A549 (cell line): ENCODE measurements at regions not wholly inside any gene's neighbourhood (a gene's known extent, or its start where the extent isn't known, plus 50 kb on each side); places are given as distances from the start of the nearest gene placed in this dataset.

Experiments
- ATAC-seq, 2 experiments: fragments of 200-7000 bp in 1 of 2; fragments of >200 bp in 1 of 2; cut with Nextera tagmentation in 1 of 2; cut with Tn5 transposase in 1 of 2; 3 replicates each; pipeline versions ENCODE4 v1.8.0 to v1.9.1; 2018 to 2020; ENCODE audit warnings: mild to moderate bottlenecking in 1 of 2, moderate library complexity in 1 of 2
- CTCF ChIA-PET: fragments of 300-600 bp; sonication (Branson Sonifier 250); formaldehyde crosslinking; extraction: SDS; loops from one replicate; lab custom pipeline; 2021; ENCODE audit warnings: antibody characterized with exemption, inconsistent platforms; lab: Yijun Ruan, JAX
- POLR2A ChIA-PET: fragments of 350-600 bp; formaldehyde crosslinking; extraction: SDS; loops from one replicate; lab custom pipeline; 2021; ENCODE audit warnings: antibody characterized with exemption, inconsistent platforms; lab: Yijun Ruan, JAX
- DNase-seq, 2 experiments: peaks; one replicate each; pipeline versions ENCODE4 v3.0.0 to v3.0.0-alpha.2; 2011 to 2016; ENCODE audit warnings: low read depth in 1 of 2, low spot score in 1 of 2
- FAIRE-seq: peaks from 2 replicates; lab custom pipeline; 2011; peaks lifted over from hg19 to GRCh38; lab: Jason Lieb, UNC
- H3K27ac ChIP-seq, 2 experiments: fragments of >200 bp; sonication (Bioruptor Twin); formaldehyde crosslinking; 3 replicates each; pipeline ENCODE4 v1.5.1; 2016 to 2017
- H3K4me1 ChIP-seq: fragments of >200 bp; sonication (Bioruptor Twin); formaldehyde crosslinking; 3 replicates; pipeline ENCODE4 v1.6.1; 2016
- H3K4me2 ChIP-seq: fragments of >200 bp; sonication (Bioruptor Twin); formaldehyde crosslinking; 3 replicates; pipeline ENCODE4 v1.6.1; 2016
- H3K4me3 ChIP-seq: fragments of >200 bp; sonication (Bioruptor Twin); formaldehyde crosslinking; 3 replicates; pipeline ENCODE4 v1.5.1; 2016
- H3K9me3 ChIP-seq: fragments of >200 bp; sonication (Bioruptor Twin); formaldehyde crosslinking; 3 replicates; pipeline ENCODE4 v1.6.1; 2016
- CEBPB ChIP-seq, 2 experiments: fragments of >200 bp in 1 of 2; sonication (Bioruptor Twin) in 1 of 2; formaldehyde crosslinking in 1 of 2; IDR thresholded peaks; 2 replicates each; pipeline ENCODE4 v1.6.1; 2012 to 2016
- CHD4 ChIP-seq: fragments of 200-600 bp; sonication (generic); IDR thresholded peaks from 2 replicates; pipeline ENCODE4 v1.6.1; 2016; ENCODE audit warnings: antibody characterized with exemption, mild to moderate bottlenecking, borderline replicate concordance
- EP300 ChIP-seq, 2 experiments: fragments of >200 bp; sonication (Bioruptor Twin); formaldehyde crosslinking; IDR thresholded peaks; 2 replicates in 1 of 2; 3 replicates in 1 of 2; pipeline ENCODE4 v1.6.1; 2016 to 2017
- ESRRA ChIP-seq: fragments of 150-350 bp; IDR thresholded peaks from 2 replicates; pipeline ENCODE4 v1.6.1; 2014; ENCODE audit warnings: mild to moderate bottlenecking, low read length, borderline replicate concordance
- FOSB ChIP-seq: fragments of 250-450 bp; sonication (Bioruptor Pico); IDR thresholded peaks from 2 replicates; pipeline ENCODE4 v1.5.0; 2020; ENCODE audit warnings: mild to moderate bottlenecking, moderate library complexity
- HDAC2 ChIP-seq: fragments of 200-600 bp; sonication (generic); IDR thresholded peaks from 2 replicates; pipeline ENCODE4 v1.6.1; 2016
- MAZ ChIP-seq: fragments of 150-350 bp; IDR thresholded peaks from 2 replicates; pipeline ENCODE4 v1.6.1; 2014; ENCODE audit warnings: antibody characterized with exemption, low read depth, low read length, borderline replicate concordance
- POLR2A ChIP-seq: IDR thresholded peaks from 2 replicates; pipeline ENCODE4 v1.6.1; 2012; ENCODE audit warnings: mild to moderate bottlenecking, low read length
- POLR2AphosphoS2 ChIP-seq: conservative IDR thresholded peaks from 2 replicates; pipeline ENCODE4 v1.6.1; 2012; ENCODE audit warnings: low read length, improper control_type of control experiment, inconsistent platforms
- ZFP36 ChIP-seq: fragments of 450-650 bp; IDR thresholded peaks from 2 replicates; pipeline ENCODE4 v1.6.1; 2014; ENCODE audit warnings: borderline replicate concordance; ENCODE audit not compliant: partially characterized antibody
- WGBS: methylation state at CpG from one replicate; pipeline ENCODE4 v1.1.6; 2017; ENCODE audit errors: missing lambda C conversion rate; 5-methylcytosine and 5-hydroxymethylcytosine counted together
- TF ChIP-seq, protein P1 (sequence below): fragments of 200-600 bp; sonication (generic); IDR thresholded peaks from 2 replicates; pipeline ENCODE4 v1.6.1; 2016; ENCODE audit warnings: antibody characterized with exemption, mild to moderate bottlenecking, moderate library complexity
- TF ChIP-seq, protein P2 (sequence below): fragments of >200 bp; sonication (Bioruptor Twin); formaldehyde crosslinking; IDR thresholded peaks from 3 replicates; pipeline ENCODE4 v1.5.1; 2016
- TF ChIP-seq, protein P3 (sequence below): fragments of 150-350 bp; IDR thresholded peaks from 2 replicates; pipeline ENCODE4 v1.6.1; 2014; ENCODE audit warnings: low read depth, mild to moderate bottlenecking, low read length
- TF ChIP-seq, protein P4 (sequence below): fragments of 250-450 bp; sonication (Bioruptor Pico); IDR thresholded peaks from 2 replicates; pipeline ENCODE4 v1.5.0; 2020; ENCODE audit warnings: low read depth, mild to moderate bottlenecking, moderate library complexity
- TF ChIP-seq, protein P5 (sequence below): fragments of 250-450 bp; sonication (Bioruptor Pico); IDR thresholded peaks from 2 replicates; pipeline ENCODE4 v1.5.0; 2021; ENCODE audit warnings: mild to moderate bottlenecking, moderate library complexity, borderline replicate concordance
- TF ChIP-seq, protein P6 (sequence below): fragments of >200 bp; sonication (Bioruptor Twin); formaldehyde crosslinking; IDR thresholded peaks from 2 replicates; pipeline ENCODE4 v1.6.1; 2016

DNA sequence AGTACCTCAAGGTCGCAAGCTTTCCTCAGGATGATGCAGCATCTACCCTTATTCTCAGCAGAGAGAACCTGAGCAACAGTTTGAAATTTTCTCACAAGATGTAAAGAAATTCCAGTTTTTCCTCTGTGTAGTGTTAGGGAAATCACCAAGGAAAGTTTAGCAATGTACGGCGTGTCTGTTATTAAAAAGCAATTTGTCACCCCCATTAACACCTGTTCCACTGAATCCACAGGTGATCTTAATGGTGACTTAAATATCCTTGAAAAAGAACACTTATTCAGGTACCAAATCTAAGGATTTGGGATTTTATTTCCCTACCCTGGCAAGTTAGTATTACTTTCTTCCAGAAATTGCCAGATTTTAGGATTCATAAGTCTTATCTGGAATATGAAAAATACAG is 77.9 kb upstream of the ATP10B start (continued):
- TF ChIP-seq, protein P1, sequence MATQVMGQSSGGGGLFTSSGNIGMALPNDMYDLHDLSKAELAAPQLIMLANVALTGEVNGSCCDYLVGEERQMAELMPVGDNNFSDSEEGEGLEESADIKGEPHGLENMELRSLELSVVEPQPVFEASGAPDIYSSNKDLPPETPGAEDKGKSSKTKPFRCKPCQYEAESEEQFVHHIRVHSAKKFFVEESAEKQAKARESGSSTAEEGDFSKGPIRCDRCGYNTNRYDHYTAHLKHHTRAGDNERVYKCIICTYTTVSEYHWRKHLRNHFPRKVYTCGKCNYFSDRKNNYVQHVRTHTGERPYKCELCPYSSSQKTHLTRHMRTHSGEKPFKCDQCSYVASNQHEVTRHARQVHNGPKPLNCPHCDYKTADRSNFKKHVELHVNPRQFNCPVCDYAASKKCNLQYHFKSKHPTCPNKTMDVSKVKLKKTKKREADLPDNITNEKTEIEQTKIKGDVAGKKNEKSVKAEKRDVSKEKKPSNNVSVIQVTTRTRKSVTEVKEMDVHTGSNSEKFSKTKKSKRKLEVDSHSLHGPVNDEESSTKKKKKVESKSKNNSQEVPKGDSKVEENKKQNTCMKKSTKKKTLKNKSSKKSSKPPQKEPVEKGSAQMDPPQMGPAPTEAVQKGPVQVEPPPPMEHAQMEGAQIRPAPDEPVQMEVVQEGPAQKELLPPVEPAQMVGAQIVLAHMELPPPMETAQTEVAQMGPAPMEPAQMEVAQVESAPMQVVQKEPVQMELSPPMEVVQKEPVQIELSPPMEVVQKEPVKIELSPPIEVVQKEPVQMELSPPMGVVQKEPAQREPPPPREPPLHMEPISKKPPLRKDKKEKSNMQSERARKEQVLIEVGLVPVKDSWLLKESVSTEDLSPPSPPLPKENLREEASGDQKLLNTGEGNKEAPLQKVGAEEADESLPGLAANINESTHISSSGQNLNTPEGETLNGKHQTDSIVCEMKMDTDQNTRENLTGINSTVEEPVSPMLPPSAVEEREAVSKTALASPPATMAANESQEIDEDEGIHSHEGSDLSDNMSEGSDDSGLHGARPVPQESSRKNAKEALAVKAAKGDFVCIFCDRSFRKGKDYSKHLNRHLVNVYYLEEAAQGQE = no peak
- TF ChIP-seq, protein P2, sequence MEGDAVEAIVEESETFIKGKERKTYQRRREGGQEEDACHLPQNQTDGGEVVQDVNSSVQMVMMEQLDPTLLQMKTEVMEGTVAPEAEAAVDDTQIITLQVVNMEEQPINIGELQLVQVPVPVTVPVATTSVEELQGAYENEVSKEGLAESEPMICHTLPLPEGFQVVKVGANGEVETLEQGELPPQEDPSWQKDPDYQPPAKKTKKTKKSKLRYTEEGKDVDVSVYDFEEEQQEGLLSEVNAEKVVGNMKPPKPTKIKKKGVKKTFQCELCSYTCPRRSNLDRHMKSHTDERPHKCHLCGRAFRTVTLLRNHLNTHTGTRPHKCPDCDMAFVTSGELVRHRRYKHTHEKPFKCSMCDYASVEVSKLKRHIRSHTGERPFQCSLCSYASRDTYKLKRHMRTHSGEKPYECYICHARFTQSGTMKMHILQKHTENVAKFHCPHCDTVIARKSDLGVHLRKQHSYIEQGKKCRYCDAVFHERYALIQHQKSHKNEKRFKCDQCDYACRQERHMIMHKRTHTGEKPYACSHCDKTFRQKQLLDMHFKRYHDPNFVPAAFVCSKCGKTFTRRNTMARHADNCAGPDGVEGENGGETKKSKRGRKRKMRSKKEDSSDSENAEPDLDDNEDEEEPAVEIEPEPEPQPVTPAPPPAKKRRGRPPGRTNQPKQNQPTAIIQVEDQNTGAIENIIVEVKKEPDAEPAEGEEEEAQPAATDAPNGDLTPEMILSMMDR = no peak

DNA sequence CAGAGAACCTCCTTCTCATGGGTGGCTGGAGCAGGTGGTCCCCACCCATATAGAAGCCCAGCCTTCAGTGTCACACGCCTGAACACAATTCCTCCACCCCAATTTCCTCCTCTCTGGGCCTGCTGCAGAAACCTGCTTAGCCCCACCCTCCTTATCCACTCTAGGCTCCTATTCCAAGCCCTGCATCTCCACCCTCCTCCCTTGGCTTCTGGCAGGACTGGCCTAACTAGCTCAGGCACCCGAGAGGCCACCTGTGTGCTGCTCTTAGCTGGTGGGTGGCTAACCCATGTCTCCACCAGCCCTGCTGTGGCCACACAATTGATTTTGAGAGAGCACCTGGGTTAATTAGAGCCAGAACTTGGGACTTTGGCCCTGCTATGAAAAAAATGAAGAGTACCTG is 77.3 kb upstream of the ATP10B start:
- POLR2A ChIA-PET = no interaction called here
- H3K4me1 ChIP-seq = no peaks in the 10 kb centered on the region
- DNase-seq = no peak
- WGBS = 0% methylated on average over 2 of the region's 2 CpGs
- H3K4me2 ChIP-seq = no peak overlapping the region
- no peak overlapping the region for H3K4me3 ChIP-seq
- no peak for TF ChIP-seq POLR2AphosphoS2
- no peak for TF ChIP-seq POLR2A
- TF ChIP-seq MAZ = no peak
- no peak for TF ChIP-seq ESRRA
- no peak for TF ChIP-seq ZFP36
- TF ChIP-seq, protein P3, sequence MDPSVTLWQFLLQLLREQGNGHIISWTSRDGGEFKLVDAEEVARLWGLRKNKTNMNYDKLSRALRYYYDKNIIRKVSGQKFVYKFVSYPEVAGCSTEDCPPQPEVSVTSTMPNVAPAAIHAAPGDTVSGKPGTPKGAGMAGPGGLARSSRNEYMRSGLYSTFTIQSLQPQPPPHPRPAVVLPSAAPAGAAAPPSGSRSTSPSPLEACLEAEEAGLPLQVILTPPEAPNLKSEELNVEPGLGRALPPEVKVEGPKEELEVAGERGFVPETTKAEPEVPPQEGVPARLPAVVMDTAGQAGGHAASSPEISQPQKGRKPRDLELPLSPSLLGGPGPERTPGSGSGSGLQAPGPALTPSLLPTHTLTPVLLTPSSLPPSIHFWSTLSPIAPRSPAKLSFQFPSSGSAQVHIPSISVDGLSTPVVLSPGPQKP = no peak
- no peak for TF ChIP-seq HDAC2
- TF ChIP-seq CHD4 = no peak
- TF ChIP-seq FOSB = no peak
- TF ChIP-seq, protein P4, sequence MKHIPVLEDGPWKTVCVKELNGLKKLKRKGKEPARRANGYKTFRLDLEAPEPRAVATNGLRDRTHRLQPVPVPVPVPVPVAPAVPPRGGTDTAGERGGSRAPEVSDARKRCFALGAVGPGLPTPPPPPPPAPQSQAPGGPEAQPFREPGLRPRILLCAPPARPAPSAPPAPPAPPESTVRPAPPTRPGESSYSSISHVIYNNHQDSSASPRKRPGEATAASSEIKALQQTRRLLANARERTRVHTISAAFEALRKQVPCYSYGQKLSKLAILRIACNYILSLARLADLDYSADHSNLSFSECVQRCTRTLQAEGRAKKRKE (CRISPR knock-in tag) = no peak
- TF ChIP-seq, protein P5, sequence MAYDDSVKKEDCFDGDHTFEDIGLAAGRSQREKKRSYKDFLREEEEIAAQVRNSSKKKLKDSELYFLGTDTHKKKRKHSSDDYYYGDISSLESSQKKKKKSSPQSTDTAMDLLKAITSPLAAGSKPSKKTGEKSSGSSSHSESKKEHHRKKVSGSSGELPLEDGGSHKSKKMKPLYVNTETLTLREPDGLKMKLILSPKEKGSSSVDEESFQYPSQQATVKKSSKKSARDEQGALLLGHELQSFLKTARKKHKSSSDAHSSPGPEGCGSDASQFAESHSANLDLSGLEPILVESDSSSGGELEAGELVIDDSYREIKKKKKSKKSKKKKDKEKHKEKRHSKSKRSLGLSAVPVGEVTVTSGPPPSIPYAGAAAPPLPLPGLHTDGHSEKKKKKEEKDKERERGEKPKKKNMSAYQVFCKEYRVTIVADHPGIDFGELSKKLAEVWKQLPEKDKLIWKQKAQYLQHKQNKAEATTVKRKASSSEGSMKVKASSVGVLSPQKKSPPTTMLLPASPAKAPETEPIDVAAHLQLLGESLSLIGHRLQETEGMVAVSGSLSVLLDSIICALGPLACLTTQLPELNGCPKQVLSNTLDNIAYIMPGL (CRISPR knock-in tag) = no peak
- TF ChIP-seq CEBPB (IDR thresholded peaks at IDR 0.05) = no peak
- TF ChIP-seq, protein P6, sequence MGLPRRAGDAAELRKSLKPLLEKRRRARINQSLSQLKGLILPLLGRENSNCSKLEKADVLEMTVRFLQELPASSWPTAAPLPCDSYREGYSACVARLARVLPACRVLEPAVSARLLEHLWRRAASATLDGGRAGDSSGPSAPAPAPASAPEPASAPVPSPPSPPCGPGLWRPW = no peak
- TF ChIP-seq EP300 (IDR thresholded peaks at IDR 0.05) = no peak
- CTCF ChIA-PET = no interaction called here
- no peak for ATAC-seq
- H3K27ac ChIP-seq = no peak overlapping the region
- FAIRE-seq = no peak
- H3K9me3 ChIP-seq = no peaks in the 10 kb centered on the region
